WTC11 (cell line): ENCODE measurements at regions not wholly inside any gene's neighbourhood (a gene's known extent, or its start where the extent isn't known, plus 50 kb on each side); places are given as distances from the start of the nearest gene placed in this dataset.

Source experiments
- ATAC-seq: fragments of 200-7000 bp; cut with Tn5 transposase; 2 replicates; pipeline ENCODE4 v1.10.0; 2021; ENCODE audit warnings: mild to moderate bottlenecking, moderate library complexity
- CTCF ChIA-PET: fragments of 300-600 bp; sonication (Branson Sonifier 250); formaldehyde crosslinking; loops from one replicate; lab custom pipeline; 2021; ENCODE audit warnings: antibody characterized with exemption; lab: Charles Lee
- POLR2A ChIA-PET: fragments of 350-600 bp; sonication (Branson Sonifier 250); formaldehyde crosslinking; loops from one replicate; lab custom pipeline; 2021; ENCODE audit warnings: antibody characterized with exemption; lab: Charles Lee
- DNase-seq: peaks from one replicate; pipeline ENCODE4 v3.0.0; 2021; ENCODE audit warnings: low spot score
- H3K27ac Mint-ChIP-seq: 2 replicates; pipeline ENCODE4 v1.8.0; 2021; ENCODE audit warnings: mixed read lengths
- H3K27me3 Mint-ChIP-seq: 2 replicates; pipeline ENCODE4 v1.8.0; 2021; ENCODE audit warnings: low read depth, mild to moderate bottlenecking, moderate library complexity, mixed read lengths
- H3K36me3 Mint-ChIP-seq: 2 replicates; pipeline ENCODE4 v1.8.0; 2021; ENCODE audit warnings: mixed read lengths
- H3K4me1 Mint-ChIP-seq: 2 replicates; pipeline ENCODE4 v1.8.0; 2022; ENCODE audit warnings: mixed read lengths
- H3K4me3 Mint-ChIP-seq: 2 replicates; pipeline ENCODE4 v1.8.0; 2021; ENCODE audit warnings: mild to moderate bottlenecking, moderate library complexity, mixed read lengths
- H3K9me3 Mint-ChIP-seq: 2 replicates; pipeline ENCODE4 v1.8.0; 2021; ENCODE audit warnings: mixed read lengths
- ATF1 ChIP-seq: sonication (generic); formaldehyde crosslinking; IDR thresholded peaks from 2 replicates; pipeline ENCODE4 v1.8.1; 2023; ENCODE audit warnings: mild to moderate bottlenecking, moderate library complexity, missing genetic modification reagents
- ELF4 ChIP-seq: sonication (generic); formaldehyde crosslinking; IDR thresholded peaks from 2 replicates; pipeline ENCODE4 v1.8.1; 2022; ENCODE audit warnings: low read depth, mild to moderate bottlenecking, moderate library complexity, missing genetic modification reagents
- FOXK1 ChIP-seq: sonication (generic); formaldehyde crosslinking; IDR thresholded peaks from 2 replicates; pipeline ENCODE4 v1.8.0; 2022; ENCODE audit warnings: mild to moderate bottlenecking, moderate library complexity, missing genetic modification reagents
- GTF2I ChIP-seq: fragments of 250-450 bp; sonication (Bioruptor Pico); conservative IDR thresholded peaks from 2 replicates; pipeline ENCODE4 v1.4.0; 2021; ENCODE audit warnings: mild to moderate bottlenecking
- IRF1 ChIP-seq: sonication (generic); formaldehyde crosslinking; IDR thresholded peaks from 2 replicates; pipeline ENCODE4 v1.8.0; 2023; ENCODE audit warnings: missing genetic modification reagents
- JUN ChIP-seq: sonication (generic); formaldehyde crosslinking; IDR thresholded peaks from 2 replicates; pipeline ENCODE4 v1.8.0; 2023; ENCODE audit warnings: mild to moderate bottlenecking, missing genetic modification reagents
- NR1H2 ChIP-seq: sonication (generic); formaldehyde crosslinking; IDR thresholded peaks from 2 replicates; pipeline ENCODE4 v1.9.0; 2021; ENCODE audit warnings: mild to moderate bottlenecking, moderate library complexity, missing genetic modification reagents
- USF2 ChIP-seq: sonication (generic); formaldehyde crosslinking; IDR thresholded peaks from 2 replicates; pipeline ENCODE4 v1.8.1; 2023; ENCODE audit warnings: mild to moderate bottlenecking, missing genetic modification reagents, moderate library complexity
- ZNF138 ChIP-seq: sonication (generic); formaldehyde crosslinking; conservative IDR thresholded peaks from 2 replicates; pipeline ENCODE4 v1.8.1; 2022; ENCODE audit warnings: mild to moderate bottlenecking, moderate library complexity, missing genetic modification reagents
- ZNF232 ChIP-seq: sonication (generic); formaldehyde crosslinking; IDR thresholded peaks from 2 replicates; pipeline ENCODE4 v1.8.0; 2022; ENCODE audit warnings: mild to moderate bottlenecking, missing genetic modification reagents
- ZNF263 ChIP-seq: sonication (generic); formaldehyde crosslinking; IDR thresholded peaks from 2 replicates; pipeline ENCODE4 v1.8.1; 2022; ENCODE audit warnings: low read depth, mild to moderate bottlenecking, moderate library complexity, missing genetic modification reagents
- ZNF317 ChIP-seq: sonication (generic); formaldehyde crosslinking; IDR thresholded peaks from 2 replicates; pipeline ENCODE4 v1.8.1; 2023; ENCODE audit warnings: low read depth, mild to moderate bottlenecking, moderate library complexity, missing genetic modification reagents, borderline replicate concordance
- ZNF423 ChIP-seq: fragments of 250-450 bp; sonication (Bioruptor Pico); IDR thresholded peaks from 2 replicates; pipeline ENCODE4 v2.1.2; 2022; ENCODE audit warnings: mild to moderate bottlenecking, moderate library complexity
- TF ChIP-seq, protein P1 (sequence below): sonication (generic); formaldehyde crosslinking; IDR thresholded peaks from 2 replicates; pipeline ENCODE4 v1.8.1; 2022; ENCODE audit warnings: mild to moderate bottlenecking, missing genetic modification reagents, moderate library complexity, borderline replicate concordance
- TF ChIP-seq, protein P2 (sequence below): sonication (generic); formaldehyde crosslinking; IDR thresholded peaks from 2 replicates; pipeline ENCODE4 v1.8.0; 2022; ENCODE audit warnings: mild to moderate bottlenecking, missing genetic modification reagents
- TF ChIP-seq, protein P3 (sequence below): sonication (generic); formaldehyde crosslinking; IDR thresholded peaks from 2 replicates; pipeline ENCODE4 v1.8.0; 2022; ENCODE audit warnings: mild to moderate bottlenecking, missing genetic modification reagents
- TF ChIP-seq, protein P4 (sequence below): fragments of 200-600 bp; IDR thresholded peaks from 2 replicates; pipeline ENCODE4 v1.8.0; 2022; ENCODE audit warnings: antibody characterized with exemption

- ChIA-PET CTCF (no interaction called here), POLR2A (no interaction called here)
- H3K4me1 Mint-ChIP-seq: peaks cover 21% of the 10 kb centered on the region
- H3K27ac Mint-ChIP-seq: no peak overlapping the region
- no peak for ATAC-seq
- DNase-seq: no peak
- peaks cover 13% of the 10 kb centered on the region for H3K36me3 Mint-ChIP-seq
- H3K4me3 Mint-ChIP-seq: no peak overlapping the region
- peaks cover 10% of the 10 kb centered on the region for H3K9me3 Mint-ChIP-seq
- no peak for TF ChIP-seq FOXK1 (CRISPR knock-in tag)
- TF ChIP-seq ATF1 (CRISPR knock-in tag): no peak
- TF ChIP-seq ZNF138 (CRISPR knock-in tag): no peak
- TF ChIP-seq, protein P1, sequence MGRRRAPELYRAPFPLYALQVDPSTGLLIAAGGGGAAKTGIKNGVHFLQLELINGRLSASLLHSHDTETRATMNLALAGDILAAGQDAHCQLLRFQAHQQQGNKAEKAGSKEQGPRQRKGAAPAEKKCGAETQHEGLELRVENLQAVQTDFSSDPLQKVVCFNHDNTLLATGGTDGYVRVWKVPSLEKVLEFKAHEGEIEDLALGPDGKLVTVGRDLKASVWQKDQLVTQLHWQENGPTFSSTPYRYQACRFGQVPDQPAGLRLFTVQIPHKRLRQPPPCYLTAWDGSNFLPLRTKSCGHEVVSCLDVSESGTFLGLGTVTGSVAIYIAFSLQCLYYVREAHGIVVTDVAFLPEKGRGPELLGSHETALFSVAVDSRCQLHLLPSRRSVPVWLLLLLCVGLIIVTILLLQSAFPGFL: no peak
- TF ChIP-seq JUN: no peak
- TF ChIP-seq, protein P2, sequence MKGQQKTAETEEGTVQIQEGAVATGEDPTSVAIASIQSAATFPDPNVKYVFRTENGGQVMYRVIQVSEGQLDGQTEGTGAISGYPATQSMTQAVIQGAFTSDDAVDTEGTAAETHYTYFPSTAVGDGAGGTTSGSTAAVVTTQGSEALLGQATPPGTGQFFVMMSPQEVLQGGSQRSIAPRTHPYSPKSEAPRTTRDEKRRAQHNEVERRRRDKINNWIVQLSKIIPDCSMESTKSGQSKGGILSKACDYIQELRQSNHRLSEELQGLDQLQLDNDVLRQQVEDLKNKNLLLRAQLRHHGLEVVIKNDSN (CRISPR knock-in tag): no peak
- no peak for TF ChIP-seq NR1H2 (CRISPR knock-in tag)
- no peak for TF ChIP-seq ZNF423 (CRISPR knock-in tag)
- TF ChIP-seq ZNF317: no peak
- TF ChIP-seq, protein P3, sequence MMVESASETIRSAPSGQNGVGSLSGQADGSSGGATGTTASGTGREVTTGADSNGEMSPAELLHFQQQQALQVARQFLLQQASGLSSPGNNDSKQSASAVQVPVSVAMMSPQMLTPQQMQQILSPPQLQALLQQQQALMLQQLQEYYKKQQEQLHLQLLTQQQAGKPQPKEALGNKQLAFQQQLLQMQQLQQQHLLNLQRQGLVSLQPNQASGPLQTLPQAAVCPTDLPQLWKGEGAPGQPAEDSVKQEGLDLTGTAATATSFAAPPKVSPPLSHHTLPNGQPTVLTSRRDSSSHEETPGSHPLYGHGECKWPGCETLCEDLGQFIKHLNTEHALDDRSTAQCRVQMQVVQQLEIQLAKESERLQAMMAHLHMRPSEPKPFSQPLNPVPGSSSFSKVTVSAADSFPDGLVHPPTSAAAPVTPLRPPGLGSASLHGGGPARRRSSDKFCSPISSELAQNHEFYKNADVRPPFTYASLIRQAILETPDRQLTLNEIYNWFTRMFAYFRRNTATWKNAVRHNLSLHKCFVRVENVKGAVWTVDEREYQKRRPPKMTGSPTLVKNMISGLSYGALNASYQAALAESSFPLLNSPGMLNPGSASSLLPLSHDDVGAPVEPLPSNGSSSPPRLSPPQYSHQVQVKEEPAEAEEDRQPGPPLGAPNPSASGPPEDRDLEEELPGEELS: no peak
- no peak for TF ChIP-seq GTF2I (CRISPR knock-in tag)
- TF ChIP-seq IRF1 (CRISPR knock-in tag): no peak
- no peak for TF ChIP-seq ZNF263 (CRISPR knock-in tag)
- no peak for TF ChIP-seq ZNF232 (CRISPR knock-in tag)
- TF ChIP-seq USF2 (CRISPR knock-in tag): no peak
- TF ChIP-seq, protein P4, sequence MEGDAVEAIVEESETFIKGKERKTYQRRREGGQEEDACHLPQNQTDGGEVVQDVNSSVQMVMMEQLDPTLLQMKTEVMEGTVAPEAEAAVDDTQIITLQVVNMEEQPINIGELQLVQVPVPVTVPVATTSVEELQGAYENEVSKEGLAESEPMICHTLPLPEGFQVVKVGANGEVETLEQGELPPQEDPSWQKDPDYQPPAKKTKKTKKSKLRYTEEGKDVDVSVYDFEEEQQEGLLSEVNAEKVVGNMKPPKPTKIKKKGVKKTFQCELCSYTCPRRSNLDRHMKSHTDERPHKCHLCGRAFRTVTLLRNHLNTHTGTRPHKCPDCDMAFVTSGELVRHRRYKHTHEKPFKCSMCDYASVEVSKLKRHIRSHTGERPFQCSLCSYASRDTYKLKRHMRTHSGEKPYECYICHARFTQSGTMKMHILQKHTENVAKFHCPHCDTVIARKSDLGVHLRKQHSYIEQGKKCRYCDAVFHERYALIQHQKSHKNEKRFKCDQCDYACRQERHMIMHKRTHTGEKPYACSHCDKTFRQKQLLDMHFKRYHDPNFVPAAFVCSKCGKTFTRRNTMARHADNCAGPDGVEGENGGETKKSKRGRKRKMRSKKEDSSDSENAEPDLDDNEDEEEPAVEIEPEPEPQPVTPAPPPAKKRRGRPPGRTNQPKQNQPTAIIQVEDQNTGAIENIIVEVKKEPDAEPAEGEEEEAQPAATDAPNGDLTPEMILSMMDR: no peak
- TF ChIP-seq, all 79 proteins: peak for 0
- no peaks in the 10 kb centered on the region for H3K27me3 Mint-ChIP-seq
These were observed 486.8 kb upstream of the ALCAM start for GRCh38 chr3:104879919-104880318.

DNA sequence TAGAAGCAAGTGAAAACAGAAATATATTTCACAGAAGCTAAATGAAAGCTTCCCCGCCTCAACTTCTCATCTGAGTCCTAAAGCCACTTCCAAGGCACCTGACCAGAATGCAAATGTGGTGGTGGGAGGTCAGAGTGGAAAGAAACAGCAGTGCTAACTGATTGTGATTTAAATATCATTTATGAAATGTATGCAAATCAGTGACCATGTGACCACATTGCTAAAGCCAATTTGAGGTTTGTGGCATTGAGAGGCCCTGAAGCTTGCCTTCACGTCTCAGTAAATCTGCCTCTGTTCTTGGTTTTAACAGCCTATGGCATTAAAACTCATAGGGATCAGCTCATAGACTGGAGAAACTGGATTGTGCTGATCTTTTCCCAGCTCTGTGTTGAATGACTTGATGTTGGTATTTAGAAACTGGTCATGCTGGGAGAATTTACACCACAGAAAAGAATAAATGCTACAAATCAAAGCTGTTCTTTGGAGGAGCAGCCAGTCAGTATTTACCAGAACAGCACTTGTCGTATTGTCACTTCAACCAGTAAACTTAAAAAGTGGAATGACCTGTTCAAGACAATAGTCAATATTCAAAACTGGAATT, 481.4 kb upstream of the ALCAM start:
- ATAC-seq (no peak), DNase-seq (no peak)
- H3K4me1 Mint-ChIP-seq: peaks cover 13% of the 10 kb centered on the region
- peaks cover 11% of the 10 kb centered on the region for H3K9me3 Mint-ChIP-seq
- no peak overlapping the region for H3K4me3 Mint-ChIP-seq
- CTCF ChIA-PET: no interaction called here
- H3K27me3 Mint-ChIP-seq: no peaks in the 10 kb centered on the region; the same call in 1 of the 2 replicates
- H3K36me3 Mint-ChIP-seq: no peaks in the 10 kb centered on the region
- TF ChIP-seq ELF4 (CRISPR knock-in tag) (no peak), USF2 (CRISPR knock-in tag) (peak; percentile 47; the same call in 1 of the 2 replicates)
- TF ChIP-seq, all 79 proteins: peak for 1
- POLR2A ChIA-PET: no interaction called here
- H3K27ac Mint-ChIP-seq: no peak overlapping the region
